ENCODE measurements at regions not wholly inside any gene's neighbourhood (a gene's known extent, or its start where the extent isn't known, plus 50 kb on each side); places are given as distances from the start of the nearest gene placed in this dataset.
"Not testable (repeated sequence)": the region's sequence is repeated elsewhere in the genome, so short reads cannot be mapped to it uniquely, and the experiment has no call there.

DNA sequence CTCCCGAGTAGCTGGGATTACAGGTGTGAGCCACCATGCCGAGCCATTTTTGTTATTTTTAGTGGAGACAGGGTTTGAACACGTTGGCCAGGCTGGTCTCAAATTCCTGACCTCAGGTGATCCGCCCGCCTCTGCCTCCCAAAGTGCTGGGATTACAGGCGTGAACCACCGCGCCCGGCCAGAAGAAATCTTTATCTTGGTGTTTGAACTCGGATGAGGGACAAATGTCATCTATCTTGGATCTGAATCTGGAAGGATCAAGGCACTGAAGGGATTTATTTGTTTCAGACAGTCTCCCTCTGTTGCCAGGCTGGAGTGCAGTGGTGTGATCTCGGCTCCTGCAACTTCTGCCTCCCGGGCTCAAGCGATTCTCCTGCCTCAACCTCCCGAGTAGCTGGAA is 133.5 kb upstream of the ALDH3B2 start:
- not testable (repeated sequence) for H3K4me3 Mint-ChIP-seq; ATAC-seq; H3K4me1 Mint-ChIP-seq; H3K27ac Mint-ChIP-seq; DNase-seq; H3K27me3 Mint-ChIP-seq; H3K9me3 ChIP-seq (ENCODE audit: control insufficient read depth, low read length, poor library complexity, severe bottlenecking); H3K36me3 Mint-ChIP-seq (ENCODE audit: low read depth)

DNA sequence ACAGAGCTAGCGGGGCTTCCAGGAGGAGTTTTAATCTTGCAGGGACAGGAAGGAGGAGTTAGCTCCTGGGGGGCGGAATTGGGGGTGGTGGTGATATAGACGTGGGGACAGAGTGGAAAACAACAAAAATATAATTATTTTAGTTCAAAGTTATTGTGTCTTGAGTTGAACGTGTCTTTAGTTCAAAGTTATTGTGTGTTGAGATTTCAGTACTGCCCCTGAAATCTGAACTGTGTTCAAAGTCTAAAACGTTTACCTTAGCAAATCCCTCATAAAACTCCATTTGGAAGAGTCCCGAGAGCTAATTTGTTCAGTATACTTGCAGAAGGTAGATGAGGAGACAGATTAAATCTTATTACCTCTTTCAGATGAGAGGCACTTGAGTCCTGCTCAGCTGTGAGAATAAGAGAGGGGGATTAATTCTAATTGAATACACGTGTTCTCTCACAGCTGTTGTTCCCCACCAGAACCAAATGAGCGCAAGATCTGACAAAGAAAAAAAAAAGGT is 132.4 kb upstream of the ALDH3B2 start:
- not testable (repeated sequence) for H3K9me3 ChIP-seq (ENCODE audit: control insufficient read depth, low read length, poor library complexity, severe bottlenecking); H3K4me1 Mint-ChIP-seq; H3K36me3 Mint-ChIP-seq (ENCODE audit: low read depth); H3K27ac Mint-ChIP-seq; H3K27me3 Mint-ChIP-seq; ATAC-seq; DNase-seq
- H3K4me3 Mint-ChIP-seq: peak overlapping the region; percentile 77

GRCh38 chr11:67806183-67806582 is 131.8 kb upstream of the ALDH3B2 start:
- ATAC-seq; H3K9me3 ChIP-seq (ENCODE audit: control insufficient read depth, low read length, poor library complexity, severe bottlenecking); H3K27me3 Mint-ChIP-seq; H3K36me3 Mint-ChIP-seq (ENCODE audit: low read depth); H3K4me1 Mint-ChIP-seq; DNase-seq: not testable (repeated sequence)
- peak overlapping the region; percentile 86 for H3K27ac Mint-ChIP-seq
- H3K4me3 Mint-ChIP-seq: peak overlapping the region; percentile 89

DNA sequence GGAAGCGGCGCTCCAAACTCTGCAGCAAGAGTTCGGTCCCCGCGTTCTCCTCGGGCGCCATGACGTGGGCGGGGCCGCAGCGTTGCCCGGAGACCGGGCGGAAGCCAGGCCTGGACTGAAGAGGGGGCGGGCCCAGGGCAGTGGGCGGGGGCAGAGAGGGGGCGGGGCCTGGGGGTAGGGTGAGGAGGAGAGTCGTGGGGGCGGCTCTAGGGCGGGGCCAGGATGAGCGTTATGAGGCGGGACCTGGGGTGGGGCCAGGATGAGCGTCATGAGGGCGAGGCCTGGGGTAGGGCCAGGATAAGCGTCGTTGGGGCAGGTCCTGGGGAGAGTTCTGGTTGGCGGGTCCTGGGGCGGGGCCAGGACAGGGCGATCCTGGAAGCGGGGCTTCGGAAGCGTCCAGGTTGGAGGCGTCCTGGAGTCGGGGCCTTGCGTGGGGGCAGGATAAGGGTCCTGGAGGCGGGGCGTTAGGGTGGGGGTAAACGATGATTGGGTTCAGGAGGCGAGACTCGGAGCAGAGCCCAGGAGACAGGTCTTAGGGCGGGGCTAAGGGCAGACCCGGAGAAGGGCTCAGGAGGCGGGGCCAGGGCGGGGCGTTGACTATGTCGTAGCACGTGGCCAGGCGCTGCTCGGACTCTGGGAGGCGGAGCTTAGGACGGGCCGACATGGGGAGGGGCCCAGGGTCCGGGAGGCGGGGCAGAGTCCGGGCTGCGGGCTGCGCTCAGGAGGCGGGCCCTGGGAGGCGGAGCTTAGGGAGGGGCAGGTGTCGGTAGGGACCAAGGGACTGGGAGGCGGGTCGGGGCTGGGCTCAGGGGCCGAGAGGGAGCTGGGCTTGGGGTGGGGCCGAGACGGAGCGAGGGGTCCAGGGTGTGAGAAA is 131.1 kb upstream of the ALDH3B2 start:
- ATAC-seq (peak; percentile 98), DNase-seq (peak; percentile 96 to 99 (median 97))
- H3K27me3 Mint-ChIP-seq; H3K36me3 Mint-ChIP-seq (ENCODE audit: low read depth); H3K9me3 ChIP-seq (ENCODE audit: control insufficient read depth, low read length, poor library complexity, severe bottlenecking); H3K4me1 Mint-ChIP-seq: not testable (repeated sequence)
- Mint-ChIP-seq H3K27ac (peak overlapping the region; percentile 86), H3K4me3 (peak overlapping the region; percentile 89)

DNA sequence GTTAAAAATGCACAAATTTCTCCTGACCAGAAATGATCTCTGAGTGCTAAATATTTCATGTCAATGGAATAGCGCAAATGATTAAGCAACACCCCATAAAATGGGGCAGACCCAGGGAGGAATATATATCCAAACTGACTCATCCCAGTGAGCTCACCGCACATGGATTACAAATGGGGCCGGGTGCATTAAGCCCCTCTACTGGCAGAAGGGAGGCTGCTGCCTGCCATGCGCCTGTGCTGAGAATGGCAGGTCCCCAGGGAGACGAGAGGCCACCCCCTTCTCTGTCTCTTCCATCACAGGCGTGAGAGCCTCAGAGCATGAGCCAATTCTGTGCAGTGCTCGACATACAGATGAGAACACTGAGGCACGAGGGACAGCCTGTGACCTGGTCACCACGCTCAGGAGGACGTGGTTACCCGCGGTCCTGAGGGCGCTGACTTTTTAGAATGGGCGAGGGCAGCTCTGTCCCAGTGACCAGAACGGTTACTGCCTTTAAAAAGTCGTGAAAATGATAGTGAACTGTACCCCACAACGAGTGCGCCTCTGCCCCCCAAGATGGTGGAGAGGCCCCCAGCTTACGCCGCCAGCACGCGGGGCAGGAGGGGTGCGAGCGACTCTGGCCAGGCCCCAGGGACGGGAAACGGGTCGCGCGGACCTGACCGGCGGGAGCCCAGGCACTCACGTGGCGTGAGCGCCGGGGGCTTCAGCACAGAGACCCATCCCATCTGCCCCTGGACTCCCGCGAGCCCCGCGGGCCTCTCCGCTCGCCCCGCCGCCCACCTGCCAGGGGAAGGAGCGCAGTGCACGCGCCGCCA is 130.2 kb upstream of the ALDH3B2 start:
- H3K9me3 ChIP-seq (ENCODE audit: control insufficient read depth, low read length, poor library complexity, severe bottlenecking); H3K4me1 Mint-ChIP-seq; ATAC-seq; DNase-seq; H3K27me3 Mint-ChIP-seq; H3K36me3 Mint-ChIP-seq (ENCODE audit: low read depth): not testable (repeated sequence)
- Mint-ChIP-seq H3K27ac (peak overlapping the region; percentile 69), H3K4me3 (peak overlapping the region; percentile 89)

DNA sequence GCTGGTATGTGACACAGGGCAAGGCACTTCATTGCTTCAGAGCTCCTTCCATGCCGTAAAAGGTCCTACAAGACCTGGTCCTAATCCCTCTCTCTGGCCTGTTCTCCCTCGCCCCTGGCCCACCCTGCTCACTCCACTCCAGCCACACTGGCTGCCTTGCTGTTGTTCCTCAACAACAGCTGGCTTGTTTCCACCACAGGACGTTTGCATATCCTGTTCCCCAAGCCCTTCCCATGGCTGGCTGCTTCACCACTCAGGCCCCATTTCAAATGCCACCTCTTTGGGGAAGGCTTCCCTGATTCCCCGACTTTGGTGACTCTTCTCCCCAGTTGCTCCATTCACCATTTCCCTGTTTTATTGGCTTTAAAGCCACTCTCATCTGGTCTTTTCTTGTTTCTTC is 129.1 kb upstream of the ALDH3B2 start:
- ATAC-seq; H3K27me3 Mint-ChIP-seq; H3K36me3 Mint-ChIP-seq (ENCODE audit: low read depth); DNase-seq; H3K9me3 ChIP-seq (ENCODE audit: control insufficient read depth, low read length, poor library complexity, severe bottlenecking); H3K4me1 Mint-ChIP-seq: not testable (repeated sequence)
- Mint-ChIP-seq H3K4me3 (peak overlapping the region; percentile 19), H3K27ac (peak overlapping the region; percentile 69)

- not testable (repeated sequence) for DNase-seq; H3K4me1 Mint-ChIP-seq; H3K36me3 Mint-ChIP-seq (ENCODE audit: low read depth); H3K27me3 Mint-ChIP-seq; H3K9me3 ChIP-seq (ENCODE audit: control insufficient read depth, low read length, poor library complexity, severe bottlenecking); ATAC-seq; H3K4me3 Mint-ChIP-seq; H3K27ac Mint-ChIP-seq
Measured at GRCh38 chr11:67803055-67803454, 128.6 kb upstream of the ALDH3B2 start.

DNA sequence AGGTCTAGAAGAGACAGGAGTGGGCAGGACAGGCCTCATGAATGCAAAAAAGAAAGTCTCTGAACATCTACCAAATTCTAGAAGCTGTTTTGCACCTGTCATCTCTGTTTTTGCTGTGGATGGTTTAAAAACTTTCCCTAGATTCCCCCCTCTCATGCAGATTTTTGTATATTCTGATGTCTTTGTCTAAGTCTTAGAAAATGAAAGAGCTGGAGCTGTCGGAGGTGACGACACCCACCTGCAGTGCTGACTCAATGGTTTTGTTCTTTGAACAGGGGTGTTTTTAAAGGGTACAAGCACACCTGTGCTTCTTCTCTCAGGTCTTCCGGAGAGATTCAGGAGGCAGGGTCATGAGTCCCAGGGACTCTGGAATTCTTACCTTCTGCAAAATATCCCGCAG is 128.2 kb upstream of the ALDH3B2 start:
- H3K27ac Mint-ChIP-seq, H3K4me3 Mint-ChIP-seq: not testable (repeated sequence)

GRCh38 chr11:67801397-67801796 is 127.0 kb upstream of the ALDH3B2 start:
- not testable (repeated sequence) for ATAC-seq; H3K27me3 Mint-ChIP-seq; H3K4me3 Mint-ChIP-seq; DNase-seq; H3K36me3 Mint-ChIP-seq (ENCODE audit: low read depth); H3K4me1 Mint-ChIP-seq; H3K27ac Mint-ChIP-seq; H3K9me3 ChIP-seq (ENCODE audit: control insufficient read depth, low read length, poor library complexity, severe bottlenecking)

More for the DNA sequence above, 128.2 kb upstream of the ALDH3B2 start:
- ATAC-seq; H3K27me3 Mint-ChIP-seq; H3K9me3 ChIP-seq (ENCODE audit: control insufficient read depth, low read length, poor library complexity, severe bottlenecking); H3K36me3 Mint-ChIP-seq (ENCODE audit: low read depth); DNase-seq: not testable (repeated sequence)
- peaks cover 11% of the 10 kb centered on the region for H3K4me1 Mint-ChIP-seq

- ATAC-seq; DNase-seq; H3K9me3 ChIP-seq (ENCODE audit: control insufficient read depth, low read length, poor library complexity, severe bottlenecking); H3K4me3 Mint-ChIP-seq; H3K27me3 Mint-ChIP-seq; H3K27ac Mint-ChIP-seq; H3K36me3 Mint-ChIP-seq (ENCODE audit: low read depth); H3K4me1 Mint-ChIP-seq: not testable (repeated sequence)
Measured at GRCh38 chr11:67800591-67800990, 126.2 kb upstream of the ALDH3B2 start.

DNA sequence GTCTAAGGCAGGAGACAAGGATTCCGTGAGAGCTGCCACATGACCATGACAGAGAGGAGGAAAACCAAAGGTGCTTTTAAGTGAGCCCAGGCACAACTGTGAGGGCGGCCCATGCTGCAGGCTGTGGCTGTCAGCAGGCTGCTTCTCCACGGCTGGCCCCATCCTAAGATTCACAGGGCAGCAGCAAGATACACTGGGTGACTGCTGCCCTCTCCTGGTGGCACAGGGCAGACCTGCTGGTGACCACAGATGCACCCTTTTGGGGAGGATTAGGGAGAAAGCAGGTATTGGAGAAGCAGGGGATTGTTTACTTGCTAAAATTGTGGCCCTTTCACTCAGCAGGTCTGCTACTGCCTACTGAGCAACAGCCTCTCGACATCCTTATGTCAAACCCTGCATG is 125.4 kb upstream of the ALDH3B2 start:
- H3K27ac Mint-ChIP-seq; DNase-seq; H3K4me3 Mint-ChIP-seq; H3K36me3 Mint-ChIP-seq (ENCODE audit: low read depth); H3K4me1 Mint-ChIP-seq; ATAC-seq; H3K27me3 Mint-ChIP-seq; H3K9me3 ChIP-seq (ENCODE audit: control insufficient read depth, low read length, poor library complexity, severe bottlenecking): not testable (repeated sequence)

DNA sequence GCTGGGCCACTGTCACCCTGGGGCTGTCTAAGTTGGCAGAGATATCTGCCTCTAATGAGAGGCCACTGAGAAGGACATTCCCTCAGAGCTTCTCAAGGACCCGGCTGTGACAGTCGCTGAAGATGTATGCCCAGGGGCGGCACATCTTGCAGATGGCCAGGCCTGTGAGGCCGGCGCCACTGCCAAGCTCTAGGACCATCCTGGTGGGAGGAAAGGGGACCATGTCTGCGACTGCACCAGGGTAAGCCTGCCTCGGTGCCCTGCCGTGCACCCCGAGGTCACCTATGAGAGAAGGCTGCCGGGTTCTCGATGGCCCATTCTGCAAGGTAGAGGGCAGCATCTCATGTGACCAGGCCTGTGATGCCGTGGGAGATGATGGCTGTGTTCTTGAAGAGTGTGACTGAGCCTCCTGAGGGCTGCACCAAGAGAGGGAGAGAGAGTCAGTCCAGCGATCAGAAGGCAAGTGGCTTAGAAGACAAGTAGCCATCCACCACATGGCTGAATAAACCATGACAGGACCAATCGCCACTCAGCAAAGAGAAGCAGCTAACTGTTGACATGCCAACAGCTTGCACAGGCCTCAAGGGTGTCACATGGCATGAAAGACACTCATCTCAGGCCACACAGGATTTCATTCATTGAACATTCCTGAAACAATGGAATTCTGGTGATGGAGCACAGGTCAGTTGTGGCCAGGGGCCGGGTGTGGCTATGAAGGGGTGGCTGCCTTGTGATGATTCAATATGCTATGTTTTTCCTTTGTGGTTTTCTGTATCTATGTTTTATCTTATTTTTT is 123.5 kb upstream of the ALDH3B2 start:
- H3K4me3 Mint-ChIP-seq; ATAC-seq; H3K4me1 Mint-ChIP-seq; H3K9me3 ChIP-seq (ENCODE audit: control insufficient read depth, low read length, poor library complexity, severe bottlenecking); H3K27ac Mint-ChIP-seq; DNase-seq; H3K36me3 Mint-ChIP-seq (ENCODE audit: low read depth); H3K27me3 Mint-ChIP-seq: not testable (repeated sequence)

- H3K4me3 Mint-ChIP-seq: no peak overlapping the region
- H3K4me1 Mint-ChIP-seq: peaks cover 10% of the 10 kb centered on the region
- ATAC-seq (no peak), DNase-seq (no peak)
- no peak overlapping the region for H3K27ac Mint-ChIP-seq
- H3K27me3 Mint-ChIP-seq: peaks cover 9% of the 10 kb centered on the region
- H3K9me3 ChIP-seq (ENCODE audit: control insufficient read depth, low read length, poor library complexity, severe bottlenecking): no peaks in the 10 kb centered on the region
- peaks cover 2% of the 10 kb centered on the region for H3K36me3 Mint-ChIP-seq (ENCODE audit: low read depth)
Measured at GRCh38 chr11:67795746-67796145, 121.3 kb upstream of the ALDH3B2 start.
